ENCODE measurements at regions not wholly inside any gene's neighbourhood (a gene's known extent, or its start where the extent isn't known, plus 50 kb on each side); places are given as distances from the start of the nearest gene placed in this dataset.

DNA sequence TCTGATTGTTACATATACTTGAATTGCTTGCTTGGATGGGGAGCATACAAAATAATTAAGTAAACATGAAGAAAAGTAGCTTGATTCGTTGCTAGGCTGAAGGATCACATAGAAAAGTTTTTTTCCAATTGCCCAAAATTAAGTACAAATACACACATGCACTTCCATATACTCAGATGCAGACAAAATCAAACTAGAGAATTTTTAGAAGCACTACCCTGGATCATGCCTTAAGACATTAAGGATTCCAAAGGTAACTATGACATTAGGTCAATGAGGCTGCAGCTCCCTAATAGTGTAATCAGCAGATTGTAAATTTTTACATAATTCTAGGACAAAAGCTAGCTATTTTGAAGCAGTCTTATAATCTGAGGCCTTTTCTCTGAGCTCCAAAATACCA lies 216.9 kb upstream of the TMEM161B start:
- no peaks in the 10 kb centered on the region for H3K79me2 ChIP-seq (ENCODE audit: insufficient read depth, low read length)
- no peak overlapping the region for H4K8ac ChIP-seq (replicated peaks; ENCODE audit: insufficient read length, low read depth, low read length)
- H3K27ac ChIP-seq (ENCODE audit: insufficient read length, low read depth, low read length), result no peak overlapping the region
- no peak for DNase-seq
- H4K91ac ChIP-seq (ENCODE audit: insufficient read length, low read depth, low read length), result no peak overlapping the region
- no peaks in the 10 kb centered on the region; the same call in 1 of the 2 replicates for H3K27me3 ChIP-seq (ENCODE audit: insufficient read depth, low read length)
- no peak overlapping the region for H2AFZ ChIP-seq (ENCODE audit: low read length)
- H3K4me2 ChIP-seq (ENCODE audit: insufficient read depth, insufficient read length, low read length), result no peak overlapping the region
- H3T11ph ChIP-seq (ENCODE audit: low read length), result no peak overlapping the region
- H4K20me1 ChIP-seq (ENCODE audit: control insufficient read depth, insufficient read depth, insufficient read length), result no peaks in the 10 kb centered on the region
- H3K56ac ChIP-seq (ENCODE audit: insufficient read length, low read depth, low read length), result no peak overlapping the region
- H4K5ac ChIP-seq (ENCODE audit: insufficient read length, low read depth, low read length), result no peak overlapping the region
- no peak overlapping the region for H3K9ac ChIP-seq (ENCODE audit: extremely low read depth, insufficient read length, low read length)
- no peak overlapping the region for H2BK12ac ChIP-seq (ENCODE audit: insufficient read length, low read depth, low read length)
- TF ChIP-seq, protein P1, sequence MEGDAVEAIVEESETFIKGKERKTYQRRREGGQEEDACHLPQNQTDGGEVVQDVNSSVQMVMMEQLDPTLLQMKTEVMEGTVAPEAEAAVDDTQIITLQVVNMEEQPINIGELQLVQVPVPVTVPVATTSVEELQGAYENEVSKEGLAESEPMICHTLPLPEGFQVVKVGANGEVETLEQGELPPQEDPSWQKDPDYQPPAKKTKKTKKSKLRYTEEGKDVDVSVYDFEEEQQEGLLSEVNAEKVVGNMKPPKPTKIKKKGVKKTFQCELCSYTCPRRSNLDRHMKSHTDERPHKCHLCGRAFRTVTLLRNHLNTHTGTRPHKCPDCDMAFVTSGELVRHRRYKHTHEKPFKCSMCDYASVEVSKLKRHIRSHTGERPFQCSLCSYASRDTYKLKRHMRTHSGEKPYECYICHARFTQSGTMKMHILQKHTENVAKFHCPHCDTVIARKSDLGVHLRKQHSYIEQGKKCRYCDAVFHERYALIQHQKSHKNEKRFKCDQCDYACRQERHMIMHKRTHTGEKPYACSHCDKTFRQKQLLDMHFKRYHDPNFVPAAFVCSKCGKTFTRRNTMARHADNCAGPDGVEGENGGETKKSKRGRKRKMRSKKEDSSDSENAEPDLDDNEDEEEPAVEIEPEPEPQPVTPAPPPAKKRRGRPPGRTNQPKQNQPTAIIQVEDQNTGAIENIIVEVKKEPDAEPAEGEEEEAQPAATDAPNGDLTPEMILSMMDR (conservative IDR thresholded peaks at IDR 0.05), result no peak
- H3K18ac ChIP-seq (ENCODE audit: insufficient read length, low read depth, low read length), result no peak overlapping the region
- H3K9me3 ChIP-seq (ENCODE audit: control insufficient read depth, low read depth, low read length), result no peaks in the 10 kb centered on the region
- Mint-ChIP-seq H3K4me1 (peaks cover 31 to 60% of the 10 kb centered on the region in 2 experiments), H3K27ac (no peak overlapping the region), H3K9me3 (no peaks in the 10 kb centered on the region; a peak in 1 of 5 replicates), H3K27me3 (ENCODE audit: low read depth) (no peaks in the 10 kb centered on the region), H3K4me3 (no peak overlapping the region), H3K36me3 (ENCODE audit: insufficient read depth in 1 of 3, low read depth in 3 of 3) (no peaks in the 10 kb centered on the region)
- peaks cover 7% of the 10 kb centered on the region; the same call in 1 of the 2 replicates for H3K4me1 ChIP-seq (ENCODE audit: insufficient read depth, low read length)
- H2AK5ac ChIP-seq (ENCODE audit: insufficient read length, low read length), result no peak overlapping the region
- H2BK5ac ChIP-seq (ENCODE audit: insufficient read length, low read length), result no peak overlapping the region
- no peaks in the 10 kb centered on the region for H3K79me1 ChIP-seq (ENCODE audit: insufficient read depth, low read depth, low read length, poor library complexity, severe bottlenecking)
- H3K23me2 ChIP-seq (ENCODE audit: insufficient read length, low read depth, low read length, poor library complexity, severe bottlenecking), result no peaks in the 10 kb centered on the region
- H3K23ac ChIP-seq (ENCODE audit: insufficient read length, low read depth, low read length), result no peak overlapping the region
- H2BK20ac ChIP-seq (ENCODE audit: low read depth, low read length, poor library complexity, severe bottlenecking), result no peak overlapping the region
- H2BK120ac ChIP-seq (ENCODE audit: low read depth, low read length, poor library complexity, severe bottlenecking), result no peak overlapping the region
- WGBS (ENCODE audit: extremely low coverage, insufficient read length, low lambda C conversion rate), result no CpG with 5 or more reads among the region's 1 CpG
- H2BK15ac ChIP-seq (ENCODE audit: low read depth, low read length), result no peak overlapping the region
- no peak overlapping the region for H3K4ac ChIP-seq (ENCODE audit: low read depth, low read length)
- no peak overlapping the region for H3K14ac ChIP-seq (ENCODE audit: insufficient read depth, low read length)
